CD4-positive, alpha-beta memory T cell (primary cell): ENCODE measurements at regions not wholly inside any gene's neighbourhood (a gene's known extent, or its start where the extent isn't known, plus 50 kb on each side); places are given as distances from the start of the nearest gene placed in this dataset.

Experiments
- CTCF ChIA-PET: fragments of 350-600 bp; sonication (Branson Sonifier 250); formaldehyde crosslinking; loops from one replicate; lab custom pipeline; 2021; ENCODE audit warnings: inconsistent platforms; ENCODE audit not compliant: partially characterized antibody; lab: Charles Lee
- POLR2A ChIA-PET: fragments of 350-600 bp; sonication (Branson Sonifier 250); formaldehyde crosslinking; loops from one replicate; lab custom pipeline; 2021; ENCODE audit not compliant: partially characterized antibody; lab: Charles Lee
- DNase-seq, 5 donors: peaks; one replicate each; pipeline versions ENCODE4 v3.0.0 to v3.0.0-alpha.2; 2020 to 2022; ENCODE audit warnings: mixed read lengths in 1 of 5
- H3K27ac ChIP-seq: one replicate; pipeline ENCODE4 v1.7.0; 2013; ENCODE audit warnings: low read depth, low read length
- H3K27me3 ChIP-seq: 2 replicates; pipeline ENCODE4 v1.7.0; 2013; ENCODE audit warnings: mild to moderate bottlenecking, low read length, moderate library complexity; ENCODE audit not compliant: insufficient read depth
- H3K36me3 ChIP-seq: 2 replicates; pipeline ENCODE4 v1.7.0; 2013; ENCODE audit warnings: mild to moderate bottlenecking, low read length, moderate library complexity; ENCODE audit not compliant: insufficient read depth
- H3K4me1 ChIP-seq: 2 replicates; pipeline ENCODE4 v1.7.0; 2013; ENCODE audit warnings: mild to moderate bottlenecking, low read length, moderate library complexity; ENCODE audit not compliant: insufficient read depth
- H3K4me3 ChIP-seq, 2 donors: one replicate each; pipeline ENCODE4 v1.7.0; 2013; ENCODE audit warnings: low read length in 2 of 2, mild to moderate bottlenecking in 1 of 2
- H3K9me3 ChIP-seq, 2 donors: one replicate each; pipeline ENCODE4 v1.7.0; 2013; ENCODE audit warnings: low read length in 2 of 2, control low read depth in 1 of 2; ENCODE audit not compliant: control insufficient read depth in 1 of 2
- H3K27ac Mint-ChIP-seq, 7 donors: one replicate each; pipeline ENCODE4 v1.8.0; 2020 to 2021; ENCODE audit warnings: mixed read lengths in 7 of 7, mild to moderate bottlenecking in 6 of 7, inconsistent platforms in 3 of 7, moderate library complexity in 3 of 7
- H3K27me3 Mint-ChIP-seq, 2 donors: one replicate each; pipeline ENCODE4 v1.8.0; 2020 to 2021; ENCODE audit warnings: mixed read lengths in 2 of 2
- H3K36me3 Mint-ChIP-seq, 2 donors: one replicate each; pipeline ENCODE4 v1.8.0; 2020 to 2021; ENCODE audit warnings: mixed read lengths in 2 of 2, inconsistent platforms in 1 of 2, mild to moderate bottlenecking in 1 of 2
- H3K4me1 Mint-ChIP-seq, 4 donors: one replicate each; pipeline ENCODE4 v1.8.0; 2020 to 2021; ENCODE audit warnings: mixed read lengths in 4 of 4, mild to moderate bottlenecking in 1 of 4
- H3K4me3 Mint-ChIP-seq, 8 donors: one replicate each; pipeline ENCODE4 v1.8.0; 2020 to 2021; ENCODE audit warnings: mixed read lengths in 8 of 8, mild to moderate bottlenecking in 7 of 8, moderate library complexity in 6 of 8, inconsistent platforms in 3 of 8
- H3K9me3 Mint-ChIP-seq, 8 donors: one replicate each; pipeline ENCODE4 v1.8.0; 2020 to 2021; ENCODE audit warnings: mixed read lengths in 8 of 8, mild to moderate bottlenecking in 5 of 8, inconsistent platforms in 3 of 8, moderate library complexity in 1 of 8
- intact Hi-C: fragments of 100-400 bp; cut with micrococcal nuclease; formaldehyde crosslinking; loops from one replicate; pipeline ENCODE4 v1.15.1; 2023

DNA sequence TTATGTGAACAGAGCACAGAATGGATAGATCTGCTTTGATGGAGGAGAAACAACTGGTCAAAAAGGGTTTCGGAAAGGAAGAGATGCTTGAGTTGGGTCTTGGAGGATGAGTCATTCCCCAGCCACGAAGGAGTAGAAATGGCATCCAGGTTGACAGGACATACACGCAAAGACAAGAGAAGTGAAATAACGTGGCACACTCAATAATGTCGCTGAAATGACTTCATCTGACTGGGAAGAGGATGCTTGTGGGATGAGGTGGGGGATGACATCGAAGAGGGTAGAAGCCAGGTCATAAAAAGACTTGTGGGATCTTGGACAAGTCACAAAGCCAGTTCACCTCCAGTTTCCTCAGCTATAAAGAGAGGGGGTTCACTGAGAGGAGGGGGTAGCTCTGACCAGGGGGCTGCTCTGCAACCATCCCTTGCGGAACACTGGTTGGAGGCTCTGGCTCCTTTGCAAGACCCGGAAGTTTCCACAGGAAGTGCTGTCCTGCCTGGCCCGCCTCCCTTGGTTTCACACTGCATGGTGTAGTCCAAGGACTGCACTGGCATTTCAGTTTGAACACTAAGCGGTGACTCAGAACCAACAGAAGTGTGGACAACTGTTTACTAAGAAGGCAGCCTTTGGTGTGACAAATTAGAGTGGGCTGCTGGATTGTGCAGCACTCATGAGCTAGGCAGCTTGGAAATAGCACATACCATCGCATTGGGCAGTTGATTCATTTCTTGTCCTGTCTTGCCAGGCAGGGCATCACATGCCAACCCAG lies 189.9 kb upstream of the ADO start:
- Histone ChIP-seq H3K36me3 (no peaks in the 10 kb centered on the region), H3K4me3 (no peak overlapping the region), H3K27ac (no peak overlapping the region), H3K27me3 (no peaks in the 10 kb centered on the region), H3K4me1 (peaks cover 4% of the 10 kb centered on the region), H3K9me3 (no peaks in the 10 kb centered on the region)
- Mint-ChIP-seq H3K27me3 (peaks cover 2 to 5% of the 10 kb centered on the region in 2 donors), H3K4me1 (peaks cover 9 to 25% (median 11%) of the 10 kb centered on the region in 4 donors), H3K9me3 (no peaks in the 10 kb centered on the region), H3K36me3 (no peaks in the 10 kb centered on the region), H3K4me3 (peak overlapping the region in 4 of 8 donors; percentile 2 to 59 (median 23)), H3K27ac (peak overlapping the region in 1 of 7 donors; percentile 69)
- POLR2A ChIA-PET, result interaction anchor here (2.4 kb wide), 1 partner anchor 203 kb away, joined by 9 read pairs; no protein-coding TSS in a partner anchor
- DNase-seq, result peak in 1 of 5 donors; percentile 26
- CTCF ChIA-PET, result interaction anchor here (1.4 to 8.0 kb wide), 4 partner anchors 21 to 544 kb away, joined by 3 to 148 read pairs (median 36); partner anchors contain the start of gene EGR2
- intact Hi-C loops, result loop anchor here (5.0 kb wide), 1 partner anchor 177 kb away; no protein-coding TSS in a partner anchor

DNA sequence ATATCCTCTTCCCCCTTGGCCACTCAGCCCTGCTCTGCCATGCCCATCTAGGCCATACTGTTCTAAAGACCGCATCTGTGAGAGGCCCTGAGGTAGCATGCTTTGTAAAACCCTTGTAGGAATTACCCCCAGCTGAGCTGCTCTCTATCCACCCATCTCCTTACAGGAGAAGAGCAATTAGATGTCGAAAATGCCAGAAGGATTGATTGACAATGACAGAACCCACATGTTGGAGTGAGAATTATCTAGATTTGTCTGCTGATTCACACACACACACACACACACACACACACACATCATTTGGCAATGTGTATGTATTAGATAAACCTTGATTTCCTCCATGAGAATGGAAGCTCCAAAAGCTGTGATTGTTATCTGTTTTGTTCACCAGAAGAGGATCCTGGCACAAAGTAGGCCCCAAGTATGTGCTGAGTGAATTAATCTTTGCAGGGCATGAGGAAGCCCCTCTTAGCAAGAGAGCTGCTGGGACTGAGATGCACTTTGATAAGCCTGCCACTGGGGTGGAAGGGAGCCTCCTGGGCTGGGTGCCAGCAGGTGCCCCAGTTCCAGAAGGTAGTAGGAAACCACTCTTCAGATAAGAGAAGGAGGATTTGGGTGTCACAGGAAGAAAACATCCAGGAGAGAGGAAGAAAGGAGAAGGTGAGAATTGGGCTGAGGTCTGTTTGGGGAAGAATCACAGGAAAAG lies 187.5 kb upstream of the ADO start:
- Histone ChIP-seq H3K9me3 (no peaks in the 10 kb centered on the region), H3K27me3 (no peaks in the 10 kb centered on the region), H3K36me3 (no peaks in the 10 kb centered on the region), H3K4me3 (no peak overlapping the region), H3K4me1 (no peaks in the 10 kb centered on the region), H3K27ac (no peak overlapping the region)
- no peaks in the 10 kb centered on the region for H3K9me3 Mint-ChIP-seq
- intact Hi-C loops, result no loop called here
- H3K27me3 Mint-ChIP-seq, result peaks cover 0 to 2% of the 10 kb centered on the region in 2 donors
- peak overlapping the region in 1 of 7 donors; percentile 33 for H3K27ac Mint-ChIP-seq
- POLR2A ChIA-PET, result no interaction called here
- no peak for DNase-seq
- H3K36me3 Mint-ChIP-seq, result no peaks in the 10 kb centered on the region
- H3K4me1 Mint-ChIP-seq, result peaks cover 9 to 20% (median 11%) of the 10 kb centered on the region in 4 donors
- H3K4me3 Mint-ChIP-seq, result no peak overlapping the region
- CTCF ChIA-PET, result no interaction called here

DNA sequence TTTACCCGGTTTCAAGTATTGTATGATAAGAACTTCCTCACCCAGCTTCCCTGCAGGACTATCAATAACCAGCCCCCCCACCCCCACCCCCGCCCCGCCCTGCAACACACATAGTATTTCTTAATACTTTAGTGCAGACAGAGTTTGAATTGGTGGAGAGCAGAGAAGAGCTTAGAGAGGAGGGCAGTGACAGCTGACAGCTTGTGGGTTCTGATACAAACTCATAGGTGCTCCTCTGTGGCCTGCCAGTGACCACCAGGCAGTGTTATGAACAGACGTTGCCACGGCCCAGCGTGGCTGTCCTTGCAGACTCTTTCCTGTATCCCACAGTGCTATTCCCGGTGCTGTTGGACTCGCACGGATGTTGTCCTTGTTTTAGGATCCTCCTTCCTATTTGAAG lies 186.9 kb upstream of the ADO start:
- no peak overlapping the region for H3K4me3 Mint-ChIP-seq
- Histone ChIP-seq H3K36me3 (no peaks in the 10 kb centered on the region), H3K27ac (no peak overlapping the region), H3K27me3 (no peaks in the 10 kb centered on the region), H3K4me3 (no peak overlapping the region), H3K9me3 (no peaks in the 10 kb centered on the region), H3K4me1 (no peaks in the 10 kb centered on the region)
- DNase-seq, result no peak
- H3K27me3 Mint-ChIP-seq, result peaks cover 0 to 2% of the 10 kb centered on the region in 2 donors
- H3K36me3 Mint-ChIP-seq, result no peaks in the 10 kb centered on the region
- H3K9me3 Mint-ChIP-seq, result no peaks in the 10 kb centered on the region
- intact Hi-C loops, result loop anchor here (2.0 kb wide), 1 partner anchor 19 kb away; no protein-coding TSS in a partner anchor
- CTCF ChIA-PET, result no interaction called here
- POLR2A ChIA-PET, result no interaction called here
- H3K27ac Mint-ChIP-seq, result peak overlapping the region in 1 of 7 donors; percentile 33
- H3K4me1 Mint-ChIP-seq, result peaks cover 9 to 20% (median 11%) of the 10 kb centered on the region in 4 donors

DNA sequence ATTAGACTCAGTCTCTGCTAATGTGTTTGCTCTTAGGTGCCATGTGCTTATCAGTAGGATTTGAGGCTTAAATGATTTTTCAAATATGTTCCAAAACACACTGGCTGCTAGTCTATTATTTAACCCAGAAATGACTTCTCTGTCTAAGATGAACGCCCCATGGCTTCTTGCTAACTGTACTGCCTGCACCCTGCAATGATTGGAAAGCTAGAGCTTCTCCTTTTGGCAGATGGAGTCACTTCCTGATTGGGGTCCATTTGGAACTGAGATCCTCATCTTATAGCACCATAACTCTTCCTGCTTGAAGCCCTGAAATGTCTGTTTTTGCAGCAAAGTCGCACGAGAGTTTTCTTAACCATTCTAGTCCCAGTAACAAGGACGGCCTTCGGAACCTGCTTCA lies 186.5 kb upstream of the ADO start:
- no peaks in the 10 kb centered on the region for H3K4me1 ChIP-seq
- CTCF ChIA-PET, result interaction anchor here (1.7 to 2.0 kb wide), 2 partner anchors 17 to 200 kb away, joined by 6 to 7 read pairs; no protein-coding TSS in a partner anchor
- no peak for DNase-seq
- POLR2A ChIA-PET, result no interaction called here
- no peaks in the 10 kb centered on the region for H3K9me3 ChIP-seq
- no peaks in the 10 kb centered on the region for H3K36me3 ChIP-seq
- peaks cover 9 to 20% (median 11%) of the 10 kb centered on the region in 4 donors for H3K4me1 Mint-ChIP-seq
- H3K27ac ChIP-seq, result no peak overlapping the region
- no peaks in the 10 kb centered on the region for H3K36me3 Mint-ChIP-seq
- no peaks in the 10 kb centered on the region for H3K27me3 ChIP-seq
- H3K27me3 Mint-ChIP-seq, result peaks cover 0 to 2% of the 10 kb centered on the region in 2 donors
- intact Hi-C loops, result loop anchor here (2.0 kb wide), 1 partner anchor 19 kb away; no protein-coding TSS in a partner anchor
- no peak overlapping the region for H3K4me3 Mint-ChIP-seq
- H3K27ac Mint-ChIP-seq, result peak overlapping the region in 1 of 7 donors; percentile 78
- H3K4me3 ChIP-seq, result no peak overlapping the region
- H3K9me3 Mint-ChIP-seq, result no peaks in the 10 kb centered on the region

DNA sequence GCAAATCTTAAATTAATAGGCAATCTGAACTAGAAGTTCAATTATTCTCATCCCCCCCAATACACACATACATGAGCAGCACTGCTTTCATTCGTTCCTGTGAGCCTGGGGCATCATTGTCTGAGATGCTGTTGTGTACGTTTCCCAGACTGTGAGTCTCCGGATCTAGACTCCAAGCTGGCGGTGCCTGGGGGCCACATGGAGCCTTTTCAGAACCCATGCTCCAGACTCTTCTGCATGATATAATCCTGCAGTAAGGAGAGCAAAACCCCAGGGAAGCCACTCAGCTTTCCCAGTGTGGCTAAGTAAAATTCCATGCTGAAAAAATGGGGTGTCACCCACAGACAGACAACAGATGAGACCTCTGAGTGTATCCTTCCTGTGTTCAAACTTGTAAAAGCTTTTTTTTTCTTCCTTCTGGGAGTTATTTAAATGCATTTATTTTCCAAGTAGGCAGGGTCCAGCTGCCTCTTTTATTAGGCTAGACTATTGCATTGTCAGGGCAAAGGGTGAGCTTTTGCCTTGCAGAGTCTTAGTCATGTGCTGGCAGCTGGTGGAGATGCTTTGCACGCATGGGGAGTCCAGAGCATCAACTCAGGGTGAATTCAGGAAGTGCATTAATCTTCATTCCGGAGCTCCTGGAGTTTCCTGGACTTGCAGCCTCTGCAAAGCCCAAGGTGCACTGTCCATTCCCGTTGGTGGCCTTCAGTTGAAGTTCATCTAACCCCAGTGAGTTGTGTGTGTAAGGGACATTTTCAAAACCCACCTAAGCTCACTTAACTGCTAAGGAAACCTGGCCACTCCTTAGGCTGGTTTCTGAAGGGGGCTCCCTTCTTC lies 185.7 kb upstream of the ADO start:
- Mint-ChIP-seq H3K36me3 (no peaks in the 10 kb centered on the region), H3K4me3 (no peak overlapping the region), H3K4me1 (peaks cover 9 to 20% (median 11%) of the 10 kb centered on the region in 4 donors), H3K27me3 (peaks cover 0 to 2% of the 10 kb centered on the region in 2 donors), H3K27ac (peak overlapping the region in 1 of 7 donors; percentile 32), H3K9me3 (no peaks in the 10 kb centered on the region)
- CTCF ChIA-PET, result interaction anchor here (1.7 to 2.3 kb wide), 3 partner anchors 8 to 199 kb away, joined by 6 to 8 read pairs (median 7); no protein-coding TSS in a partner anchor
- H3K4me1 ChIP-seq, result no peaks in the 10 kb centered on the region
- H3K27ac ChIP-seq, result no peak overlapping the region
- H3K36me3 ChIP-seq, result no peaks in the 10 kb centered on the region
- no peaks in the 10 kb centered on the region for H3K27me3 ChIP-seq
- no peak for DNase-seq
- no peak overlapping the region for H3K4me3 ChIP-seq
- POLR2A ChIA-PET, result interaction anchor here (0.9 to 1.1 kb wide), 2 partner anchors 20 to 198 kb away, joined by 3 to 4 read pairs; no protein-coding TSS in a partner anchor
- intact Hi-C loops, result loop anchor here (2.0 kb wide), 1 partner anchor 18 kb away; no protein-coding TSS in a partner anchor
- H3K9me3 ChIP-seq, result no peaks in the 10 kb centered on the region

DNA sequence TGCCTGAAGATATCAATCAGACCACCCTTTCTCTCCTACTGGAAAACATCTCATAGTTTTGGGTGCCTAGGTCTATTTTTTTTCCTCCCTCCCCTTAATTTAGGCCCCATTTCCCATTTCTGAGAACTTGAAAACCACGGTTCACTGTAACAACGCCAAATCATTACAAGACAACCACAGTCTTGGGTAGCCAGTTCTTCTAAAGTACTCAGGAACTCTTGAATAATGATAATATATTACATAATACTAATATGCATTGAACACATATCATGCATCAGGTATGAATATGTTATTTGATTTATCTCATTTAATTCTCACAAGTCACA lies 185.1 kb upstream of the ADO start:
- no peak for DNase-seq
- Histone ChIP-seq H3K27ac (no peak overlapping the region), H3K4me1 (no peaks in the 10 kb centered on the region), H3K27me3 (no peaks in the 10 kb centered on the region), H3K36me3 (no peaks in the 10 kb centered on the region), H3K4me3 (no peak overlapping the region), H3K9me3 (no peaks in the 10 kb centered on the region)
- Mint-ChIP-seq H3K4me1 (peaks cover 6 to 20% (median 8%) of the 10 kb centered on the region in 4 donors), H3K36me3 (no peaks in the 10 kb centered on the region), H3K27ac (no peak overlapping the region), H3K4me3 (no peak overlapping the region), H3K27me3 (no peaks in the 10 kb centered on the region), H3K9me3 (no peaks in the 10 kb centered on the region)
- CTCF ChIA-PET, result interaction anchor here (1.7 to 2.3 kb wide), 3 partner anchors 9 to 198 kb away, joined by 6 to 8 read pairs (median 7); no protein-coding TSS in a partner anchor
- POLR2A ChIA-PET, result interaction anchor here (0.9 to 1.1 kb wide), 3 partner anchors 18 to 197 kb away, joined by 3 to 4 read pairs (median 3); no protein-coding TSS in a partner anchor
- intact Hi-C loops, result loop anchor here (2.0 kb wide), 1 partner anchor 17 kb away; no protein-coding TSS in a partner anchor
